ENCODE measurements at regions not wholly inside any gene's neighbourhood (a gene's known extent, or its start where the extent isn't known, plus 50 kb on each side); places are given as distances from the start of the nearest gene placed in this dataset.

DNA sequence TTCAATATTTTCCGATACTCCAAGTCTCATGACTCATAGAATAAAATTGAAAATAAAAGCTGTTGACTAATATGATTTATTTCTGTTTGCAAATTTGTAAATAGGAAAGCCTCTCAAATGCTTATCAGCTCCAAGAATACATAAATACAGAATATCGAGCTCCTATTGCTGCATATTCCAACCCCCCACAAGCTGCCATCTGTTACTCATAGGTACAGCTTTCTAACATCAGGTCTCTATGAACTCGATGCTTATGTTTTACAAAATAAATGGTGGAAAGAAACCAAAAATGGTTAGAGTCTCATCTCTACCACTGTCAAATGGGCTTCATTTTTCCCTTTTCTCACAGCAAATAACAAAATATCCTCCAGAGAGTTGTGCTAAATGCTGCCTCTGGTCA is 631.6 kb upstream of the CDH18 start:
- TF ChIP-seq, protein P1, sequence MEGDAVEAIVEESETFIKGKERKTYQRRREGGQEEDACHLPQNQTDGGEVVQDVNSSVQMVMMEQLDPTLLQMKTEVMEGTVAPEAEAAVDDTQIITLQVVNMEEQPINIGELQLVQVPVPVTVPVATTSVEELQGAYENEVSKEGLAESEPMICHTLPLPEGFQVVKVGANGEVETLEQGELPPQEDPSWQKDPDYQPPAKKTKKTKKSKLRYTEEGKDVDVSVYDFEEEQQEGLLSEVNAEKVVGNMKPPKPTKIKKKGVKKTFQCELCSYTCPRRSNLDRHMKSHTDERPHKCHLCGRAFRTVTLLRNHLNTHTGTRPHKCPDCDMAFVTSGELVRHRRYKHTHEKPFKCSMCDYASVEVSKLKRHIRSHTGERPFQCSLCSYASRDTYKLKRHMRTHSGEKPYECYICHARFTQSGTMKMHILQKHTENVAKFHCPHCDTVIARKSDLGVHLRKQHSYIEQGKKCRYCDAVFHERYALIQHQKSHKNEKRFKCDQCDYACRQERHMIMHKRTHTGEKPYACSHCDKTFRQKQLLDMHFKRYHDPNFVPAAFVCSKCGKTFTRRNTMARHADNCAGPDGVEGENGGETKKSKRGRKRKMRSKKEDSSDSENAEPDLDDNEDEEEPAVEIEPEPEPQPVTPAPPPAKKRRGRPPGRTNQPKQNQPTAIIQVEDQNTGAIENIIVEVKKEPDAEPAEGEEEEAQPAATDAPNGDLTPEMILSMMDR (IDR thresholded peaks at IDR 0.05 in 4 of 5, conservative IDR thresholded peaks at IDR 0.05 in 1 of 5) = no peak
- TF ChIP-seq POLR2A (IDR thresholded peaks at IDR 0.05) = no peak
